Hepatocyte (in vitro differentiated cells): ENCODE measurements at regions not wholly inside any gene's neighbourhood (a gene's known extent, or its start where the extent isn't known, plus 50 kb on each side); places are given as distances from the start of the nearest gene placed in this dataset.

Experiments
- EZH2 ChIP-seq: fragments of 200-600 bp; sonication (generic); IDR thresholded peaks from 2 replicates; pipeline ENCODE4 v1.6.1; 2016; ENCODE audit warnings: antibody characterized with exemption, mild to moderate bottlenecking, borderline replicate concordance
- EZH2phosphoT487 ChIP-seq: fragments of 200-600 bp; sonication (generic); IDR thresholded peaks from one replicate; pipeline ENCODE4 v1.6.1; 2018; ENCODE audit warnings: antibody characterized with exemption, mild to moderate bottlenecking, low read depth, moderate library complexity; ENCODE audit not compliant: unreplicated experiment, severe bottlenecking
- TF ChIP-seq, protein P1 (sequence below): fragments of 200-600 bp; sonication (generic); IDR thresholded peaks from 2 replicates; pipeline ENCODE4 v1.5.1; 2016; ENCODE audit warnings: antibody characterized with exemption, mild to moderate bottlenecking; ENCODE audit not compliant: poor library complexity

DNA sequence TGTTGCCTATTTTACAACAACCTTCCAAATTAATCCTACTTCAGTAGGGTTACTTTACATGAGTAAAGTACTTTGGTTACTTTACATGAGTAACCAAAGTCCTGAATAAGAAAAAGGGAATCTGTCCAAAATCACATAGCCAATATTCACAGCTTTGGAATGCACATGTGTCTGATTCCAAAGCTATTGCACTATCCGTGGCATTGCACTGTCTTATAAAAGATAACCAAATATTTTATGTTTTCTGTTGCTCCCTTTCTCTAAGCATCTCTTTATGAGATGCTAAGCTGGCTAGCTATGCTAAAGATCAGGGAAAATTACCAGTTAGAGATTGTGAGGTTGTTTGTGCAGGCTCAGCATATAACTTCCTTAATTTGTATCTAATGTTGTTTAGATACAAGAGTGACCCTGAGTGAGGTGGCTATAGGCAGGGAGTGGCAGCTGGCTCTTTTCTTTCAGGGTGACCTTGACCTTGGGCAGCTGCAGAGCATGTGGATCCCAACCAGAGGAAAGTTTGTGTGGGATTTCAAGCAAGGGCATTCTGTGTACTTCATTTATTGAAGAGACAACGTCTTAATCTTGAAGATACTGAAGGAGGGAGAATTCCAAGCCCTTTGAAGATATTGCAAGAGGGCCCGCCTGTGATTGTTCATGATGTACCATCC lies 366.1 kb upstream of the ANKRD30A start:
- TF ChIP-seq, protein P1, sequence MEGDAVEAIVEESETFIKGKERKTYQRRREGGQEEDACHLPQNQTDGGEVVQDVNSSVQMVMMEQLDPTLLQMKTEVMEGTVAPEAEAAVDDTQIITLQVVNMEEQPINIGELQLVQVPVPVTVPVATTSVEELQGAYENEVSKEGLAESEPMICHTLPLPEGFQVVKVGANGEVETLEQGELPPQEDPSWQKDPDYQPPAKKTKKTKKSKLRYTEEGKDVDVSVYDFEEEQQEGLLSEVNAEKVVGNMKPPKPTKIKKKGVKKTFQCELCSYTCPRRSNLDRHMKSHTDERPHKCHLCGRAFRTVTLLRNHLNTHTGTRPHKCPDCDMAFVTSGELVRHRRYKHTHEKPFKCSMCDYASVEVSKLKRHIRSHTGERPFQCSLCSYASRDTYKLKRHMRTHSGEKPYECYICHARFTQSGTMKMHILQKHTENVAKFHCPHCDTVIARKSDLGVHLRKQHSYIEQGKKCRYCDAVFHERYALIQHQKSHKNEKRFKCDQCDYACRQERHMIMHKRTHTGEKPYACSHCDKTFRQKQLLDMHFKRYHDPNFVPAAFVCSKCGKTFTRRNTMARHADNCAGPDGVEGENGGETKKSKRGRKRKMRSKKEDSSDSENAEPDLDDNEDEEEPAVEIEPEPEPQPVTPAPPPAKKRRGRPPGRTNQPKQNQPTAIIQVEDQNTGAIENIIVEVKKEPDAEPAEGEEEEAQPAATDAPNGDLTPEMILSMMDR = no peak
- TF ChIP-seq EZH2 (no peak), EZH2phosphoT487 (no peak)
